LNCaP clone FGC (cell line): ENCODE measurements at regions not wholly inside any gene's neighbourhood (a gene's known extent, or its start where the extent isn't known, plus 50 kb on each side); places are given as distances from the start of the nearest gene placed in this dataset.
A peak's percentile ranks its signal among the peaks of the same experiment; 100 is the strongest.

Source experiments
- DNase-seq: peaks from one replicate; pipeline ENCODE4 v3.0.0-alpha.2; 2011; ENCODE audit warnings: low read depth
- H3K4me3 ChIP-seq: 2 replicates; pipeline ENCODE4 v1.5.1; 2011; ENCODE audit warnings: mild to moderate bottlenecking, low read depth, low read length, control low read depth
- TF ChIP-seq, protein P1 (sequence below): IDR thresholded peaks from 2 replicates; pipeline ENCODE4 v1.5.1; 2012; ENCODE audit warnings: mild to moderate bottlenecking; ENCODE audit not compliant: control insufficient read depth, insufficient read depth; ENCODE audit errors: extremely low read depth

DNA sequence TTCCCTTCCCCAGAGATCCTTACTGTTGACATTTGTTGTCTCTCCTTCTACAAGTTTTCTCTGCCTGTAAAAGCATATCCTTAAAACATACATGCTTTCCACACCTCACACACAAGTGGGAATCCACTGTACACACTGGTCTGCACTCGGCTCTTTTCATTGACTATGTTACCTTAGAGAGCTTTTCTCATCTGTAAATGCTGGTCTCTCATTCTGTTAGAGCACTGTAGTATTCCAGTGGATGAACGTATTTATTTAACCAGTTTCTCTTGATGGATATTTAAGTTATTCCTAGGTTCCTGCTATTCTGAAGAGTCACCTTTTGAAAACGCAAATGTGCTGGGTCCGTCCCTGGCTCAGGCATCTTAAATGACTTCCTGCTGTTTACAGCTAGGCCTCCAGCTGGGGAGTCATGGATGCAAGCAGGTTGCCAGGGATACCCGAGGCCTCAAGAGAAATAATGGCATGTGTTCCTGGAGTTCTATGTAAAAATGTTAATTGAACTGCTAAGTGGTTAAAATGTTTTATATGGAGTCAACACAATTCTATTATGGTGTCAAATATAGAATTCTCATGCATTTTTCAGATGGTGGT is 61.1 kb upstream of the TGM3 start:
- no peak for DNase-seq
- no peak overlapping the region for H3K4me3 ChIP-seq
- TF ChIP-seq, protein P1, sequence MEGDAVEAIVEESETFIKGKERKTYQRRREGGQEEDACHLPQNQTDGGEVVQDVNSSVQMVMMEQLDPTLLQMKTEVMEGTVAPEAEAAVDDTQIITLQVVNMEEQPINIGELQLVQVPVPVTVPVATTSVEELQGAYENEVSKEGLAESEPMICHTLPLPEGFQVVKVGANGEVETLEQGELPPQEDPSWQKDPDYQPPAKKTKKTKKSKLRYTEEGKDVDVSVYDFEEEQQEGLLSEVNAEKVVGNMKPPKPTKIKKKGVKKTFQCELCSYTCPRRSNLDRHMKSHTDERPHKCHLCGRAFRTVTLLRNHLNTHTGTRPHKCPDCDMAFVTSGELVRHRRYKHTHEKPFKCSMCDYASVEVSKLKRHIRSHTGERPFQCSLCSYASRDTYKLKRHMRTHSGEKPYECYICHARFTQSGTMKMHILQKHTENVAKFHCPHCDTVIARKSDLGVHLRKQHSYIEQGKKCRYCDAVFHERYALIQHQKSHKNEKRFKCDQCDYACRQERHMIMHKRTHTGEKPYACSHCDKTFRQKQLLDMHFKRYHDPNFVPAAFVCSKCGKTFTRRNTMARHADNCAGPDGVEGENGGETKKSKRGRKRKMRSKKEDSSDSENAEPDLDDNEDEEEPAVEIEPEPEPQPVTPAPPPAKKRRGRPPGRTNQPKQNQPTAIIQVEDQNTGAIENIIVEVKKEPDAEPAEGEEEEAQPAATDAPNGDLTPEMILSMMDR = no peak

DNA sequence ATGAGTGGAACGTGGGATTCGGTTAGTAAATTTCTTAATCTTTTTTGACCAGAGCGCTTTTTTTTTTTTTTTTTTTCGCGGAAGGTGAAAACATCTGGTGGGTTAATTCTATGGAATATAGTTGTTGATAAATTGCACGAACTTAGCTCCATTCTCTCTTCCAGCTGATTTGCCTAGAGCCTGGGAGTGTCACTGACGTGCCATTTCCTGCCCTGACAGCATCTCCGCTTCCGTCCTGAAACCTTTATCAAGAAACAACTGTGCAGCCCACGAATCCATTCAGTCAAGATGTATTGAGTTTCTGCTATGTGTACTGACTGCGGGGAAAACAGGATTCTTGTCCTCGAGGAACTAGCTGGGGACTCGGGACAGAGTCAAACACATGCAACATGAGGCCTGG is 59.5 kb upstream of the TGM3 start:
- no peak for DNase-seq
- H3K4me3 ChIP-seq = no peak overlapping the region
- TF ChIP-seq, protein P1 = no peak

GRCh38 chr20:2237059-2237458 is 58.7 kb upstream of the TGM3 start:
- TF ChIP-seq, protein P1 = no peak
- DNase-seq = no peak
- no peak overlapping the region for H3K4me3 ChIP-seq

- DNase-seq = no peak
- TF ChIP-seq, protein P1 = no peak
- H3K4me3 ChIP-seq = no peak overlapping the region
Observed at GRCh38 chr20:2238601-2239000, 57.2 kb upstream of the TGM3 start.

DNA sequence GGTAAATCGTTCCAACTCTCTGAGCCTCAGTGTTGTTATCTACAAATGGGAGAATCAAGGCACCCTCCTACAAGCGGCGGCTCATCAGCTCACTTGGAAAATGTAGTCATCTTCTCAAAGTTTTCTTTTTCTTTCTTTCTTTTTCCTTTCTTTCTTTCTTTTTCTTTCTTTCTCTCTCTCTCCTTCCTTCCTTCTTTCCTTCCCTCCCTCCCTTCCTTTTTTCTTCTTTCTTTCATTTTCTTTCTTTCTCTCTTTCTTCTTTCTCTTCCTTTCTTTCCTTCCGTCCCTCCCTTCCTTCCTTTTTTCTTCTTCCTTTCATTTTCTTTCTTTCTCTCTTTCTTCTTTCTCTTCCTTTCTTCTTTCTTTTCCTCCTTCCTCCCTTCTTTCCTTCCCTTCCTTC is 55.0 kb upstream of the TGM3 start:
- TF ChIP-seq, protein P1 = no peak
- DNase-seq = no peak
- H3K4me3 ChIP-seq = no peak overlapping the region

DNA sequence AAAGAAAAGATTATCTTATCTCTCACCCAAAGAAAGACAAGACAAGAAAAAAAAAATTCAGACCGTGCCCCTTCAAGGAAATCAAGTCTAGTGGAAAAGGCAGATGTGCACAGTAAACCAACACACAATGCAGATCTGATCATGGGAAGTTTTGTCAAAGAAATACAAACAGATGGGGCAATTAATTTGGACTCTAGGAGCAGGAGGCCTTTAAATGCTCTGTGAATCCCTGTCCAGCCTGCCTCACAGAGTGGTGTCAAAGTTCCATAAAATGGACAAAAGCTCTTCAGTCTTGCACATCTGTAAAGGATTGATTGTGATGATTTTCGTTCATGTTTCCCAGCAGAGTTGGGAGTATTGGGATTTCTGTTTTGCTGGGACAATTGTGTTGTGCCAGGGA is 53.1 kb upstream of the TGM3 start:
- DNase-seq = no peak
- TF ChIP-seq, protein P1 = no peak

GRCh38 chr20:2244523-2244922 is 51.3 kb upstream of the TGM3 start:
- DNase-seq = peak; percentile 92
- TF ChIP-seq, protein P1 = no peak
- H3K4me3 ChIP-seq = no peak overlapping the region

More for the DNA sequence above, 53.1 kb upstream of the TGM3 start:
- no peak overlapping the region for H3K4me3 ChIP-seq
